GM13976 (cell line): ENCODE measurements at regions not wholly inside any gene's neighbourhood (a gene's known extent, or its start where the extent isn't known, plus 50 kb on each side); places are given as distances from the start of the nearest gene placed in this dataset.
A peak's percentile ranks its signal among the peaks of the same experiment; 100 is the strongest.

Source experiments
- DNase-seq: peaks from one replicate; pipeline ENCODE4 v3.0.0; 2012; ENCODE audit warnings: low spot score
- in situ Hi-C: fragments of 300-500 bp; cut with MboI; formaldehyde crosslinking; loops from one replicate; pipeline ENCODE4 v1.12.0; 2022; ENCODE audit warnings: low sequenced_read_pairs, mixed read lengths, inconsistent platforms; ENCODE audit not compliant: unreplicated experiment
- TF ChIP-seq, protein P1 (sequence below): IDR thresholded peaks from 2 replicates; pipeline ENCODE4 v1.5.1; 2012; ENCODE audit warnings: borderline replicate concordance, mild to moderate bottlenecking; ENCODE audit not compliant: insufficient read depth; ENCODE audit errors: extremely low read depth, missing control alignments, control extremely low read depth

DNA sequence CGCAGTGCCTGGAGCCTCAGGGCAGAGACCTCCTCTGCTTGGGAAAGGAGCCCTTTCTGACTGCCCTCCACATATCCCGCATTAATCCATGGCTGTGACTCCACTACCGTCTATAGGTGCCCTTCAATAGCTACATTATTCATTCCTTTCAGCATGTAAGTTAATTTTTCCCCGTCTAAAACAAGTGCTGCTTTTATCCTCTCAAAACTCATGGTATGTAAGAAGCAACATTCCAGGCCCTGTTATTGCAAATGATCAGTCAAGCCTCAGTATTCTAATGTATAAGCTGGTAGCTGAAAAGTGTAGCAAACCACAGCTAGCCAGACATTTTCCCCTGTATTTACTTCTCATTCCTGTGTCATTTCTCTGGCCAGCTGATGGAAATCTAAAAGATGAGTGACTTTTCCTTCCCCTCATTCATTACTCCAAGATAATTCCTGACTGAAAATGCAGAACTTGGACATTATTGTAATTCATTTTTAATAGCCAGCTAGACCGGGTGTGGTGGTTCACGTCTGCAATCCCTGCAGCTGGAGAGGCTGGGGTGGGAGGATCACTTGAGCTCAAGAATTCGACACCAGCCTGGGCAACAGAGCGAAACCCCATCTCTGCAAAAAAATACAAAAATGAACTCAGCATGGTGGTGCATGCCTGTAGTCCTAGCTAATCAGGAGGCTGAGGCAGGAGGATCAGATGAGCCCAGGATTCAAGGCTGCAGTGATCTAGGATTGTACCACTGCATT lies 88.5 kb upstream of the SOD1 start:
- DNase-seq = no peak
- in situ Hi-C loops = no loop called here

DNA sequence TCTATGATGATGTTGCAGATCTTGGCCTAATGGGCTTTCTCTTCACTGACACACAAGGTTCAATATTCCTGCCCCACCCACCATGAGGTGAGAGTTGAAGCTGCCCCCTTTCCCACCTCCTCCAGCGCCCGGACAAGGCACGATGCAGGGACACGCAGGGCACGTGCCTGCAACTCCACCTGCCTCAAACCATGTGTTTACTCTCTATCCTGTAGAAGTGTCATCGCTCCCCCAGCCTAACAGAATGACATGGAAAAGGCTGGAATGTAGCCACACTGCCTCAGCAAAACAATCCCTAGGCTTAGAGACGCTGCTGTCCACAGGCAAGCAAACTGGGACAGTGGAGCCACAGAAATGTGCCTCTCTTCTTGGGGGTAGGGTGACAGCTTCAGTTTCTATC lies 92.9 kb upstream of the SOD1 start:
- in situ Hi-C loops = no loop called here
- TF ChIP-seq, protein P1, sequence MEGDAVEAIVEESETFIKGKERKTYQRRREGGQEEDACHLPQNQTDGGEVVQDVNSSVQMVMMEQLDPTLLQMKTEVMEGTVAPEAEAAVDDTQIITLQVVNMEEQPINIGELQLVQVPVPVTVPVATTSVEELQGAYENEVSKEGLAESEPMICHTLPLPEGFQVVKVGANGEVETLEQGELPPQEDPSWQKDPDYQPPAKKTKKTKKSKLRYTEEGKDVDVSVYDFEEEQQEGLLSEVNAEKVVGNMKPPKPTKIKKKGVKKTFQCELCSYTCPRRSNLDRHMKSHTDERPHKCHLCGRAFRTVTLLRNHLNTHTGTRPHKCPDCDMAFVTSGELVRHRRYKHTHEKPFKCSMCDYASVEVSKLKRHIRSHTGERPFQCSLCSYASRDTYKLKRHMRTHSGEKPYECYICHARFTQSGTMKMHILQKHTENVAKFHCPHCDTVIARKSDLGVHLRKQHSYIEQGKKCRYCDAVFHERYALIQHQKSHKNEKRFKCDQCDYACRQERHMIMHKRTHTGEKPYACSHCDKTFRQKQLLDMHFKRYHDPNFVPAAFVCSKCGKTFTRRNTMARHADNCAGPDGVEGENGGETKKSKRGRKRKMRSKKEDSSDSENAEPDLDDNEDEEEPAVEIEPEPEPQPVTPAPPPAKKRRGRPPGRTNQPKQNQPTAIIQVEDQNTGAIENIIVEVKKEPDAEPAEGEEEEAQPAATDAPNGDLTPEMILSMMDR = no peak
- DNase-seq = no peak

More for the DNA sequence above, 88.5 kb upstream of the SOD1 start:
- TF ChIP-seq, protein P1 = no peak

DNA sequence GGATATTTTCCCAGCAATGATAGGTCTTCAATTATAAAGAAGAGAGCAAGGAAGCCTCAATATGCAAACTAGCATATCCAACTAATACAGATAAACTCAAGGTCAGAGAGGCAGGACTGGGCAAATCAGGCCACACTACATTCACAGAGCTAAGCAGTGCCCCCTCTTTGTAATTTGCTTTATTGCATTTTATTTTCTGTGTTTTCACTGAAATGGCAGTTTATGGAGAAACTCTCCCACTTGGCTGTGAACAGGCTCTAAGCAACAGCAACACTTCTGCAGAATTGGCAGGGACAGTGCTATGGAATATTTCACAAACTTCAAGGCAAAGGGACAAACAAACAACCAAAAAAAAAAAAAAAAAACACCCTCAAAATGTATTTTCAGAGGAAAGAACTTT lies 93.4 kb upstream of the SOD1 start:
- in situ Hi-C loops = no loop called here
- DNase-seq = no peak
- TF ChIP-seq, protein P1 = no peak

DNA sequence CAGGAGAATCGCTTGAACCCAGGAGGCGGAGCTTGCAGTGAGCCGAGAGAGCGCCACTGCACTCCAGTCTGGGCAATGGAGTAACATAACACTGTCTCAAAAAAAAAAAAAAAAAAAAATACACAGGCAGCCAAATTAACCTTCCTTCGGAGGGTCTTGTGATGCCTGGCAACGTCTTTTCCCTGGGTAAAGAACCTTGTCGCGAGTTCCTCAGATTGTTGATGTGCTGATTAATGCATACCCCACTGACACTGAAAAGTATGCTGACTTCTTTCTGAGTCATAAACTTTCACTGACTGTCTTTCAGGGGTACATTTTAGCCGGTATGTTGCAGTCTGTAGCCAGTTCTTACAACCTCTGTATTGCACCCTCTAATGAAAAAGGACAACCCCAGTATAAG lies 95.1 kb upstream of the SOD1 start:
- in situ Hi-C loops = no loop called here
- TF ChIP-seq, protein P1 = no peak
- DNase-seq = no peak

DNA sequence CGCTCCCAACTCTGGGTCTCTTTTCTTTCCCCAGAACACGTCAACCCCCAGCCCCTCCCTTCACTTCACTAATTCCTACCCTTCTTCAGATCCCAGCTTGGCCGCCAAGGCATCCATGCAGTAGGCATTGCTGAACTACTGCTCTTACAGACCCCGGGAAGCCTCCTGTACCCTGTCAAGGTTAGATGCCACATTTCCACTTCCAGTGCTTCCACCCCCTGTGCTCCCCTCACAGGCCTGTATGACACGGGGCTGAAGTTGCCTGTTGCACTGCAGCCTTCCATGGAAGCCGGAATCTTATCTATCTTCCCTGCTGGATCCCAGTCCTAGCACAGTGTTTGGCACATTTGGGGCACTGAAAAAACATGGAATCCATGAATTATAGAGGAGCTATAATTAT lies 99.0 kb upstream of the SOD1 start:
- in situ Hi-C loops = no loop called here
- TF ChIP-seq, protein P1 = no peak
- DNase-seq = no peak

DNA sequence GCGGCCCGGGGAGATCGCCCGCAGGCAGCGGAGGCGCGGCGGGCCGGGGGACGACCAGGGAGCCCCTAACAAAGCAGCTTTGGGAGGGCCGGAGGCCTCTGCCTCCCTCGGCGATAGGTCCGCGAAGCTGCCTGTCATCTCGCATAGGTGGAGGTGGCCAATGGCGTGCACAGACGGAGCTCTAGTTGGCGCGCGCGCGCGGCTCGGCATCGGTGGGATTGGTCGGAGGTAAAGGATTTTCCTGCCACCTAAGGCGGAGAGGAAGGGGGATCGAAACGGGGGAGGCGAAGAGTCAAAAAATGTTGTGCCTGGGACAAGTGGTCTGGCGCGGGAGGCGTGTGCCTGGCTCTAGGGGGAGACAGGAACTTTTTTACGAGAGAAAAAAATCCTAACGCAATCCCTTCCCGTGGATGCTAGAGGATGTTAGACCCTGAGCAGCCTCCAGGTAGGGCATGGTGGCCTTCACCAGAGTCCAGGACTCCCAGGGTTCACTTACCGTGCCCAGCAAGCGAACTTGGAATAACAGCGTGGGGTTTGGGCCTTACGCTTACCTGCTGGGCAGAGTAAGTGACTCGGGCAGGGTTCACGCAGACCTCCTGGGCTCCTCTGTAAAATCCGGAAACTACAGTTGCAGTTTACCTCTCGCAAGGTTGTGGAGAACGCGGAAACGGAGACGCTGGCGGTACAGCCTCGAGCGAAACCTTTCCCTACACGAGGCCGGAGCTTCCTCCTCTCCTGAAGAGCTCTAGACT lies 99.9 kb upstream of the SOD1 start:
- in situ Hi-C loops = no loop called here
- DNase-seq = peak; percentile 74
- TF ChIP-seq, protein P1 = no peak
